Activated CD8-positive, alpha-beta memory T cell treated with anti-CD3 and anti-CD28 coated beads for 4 hours (primary cell): ENCODE measurements at regions not wholly inside any gene's neighbourhood (a gene's known extent, or its start where the extent isn't known, plus 50 kb on each side); places are given as distances from the start of the nearest gene placed in this dataset.

Experiments
- DNase-seq, 2 donors: peaks; one replicate each; pipeline ENCODE4 v3.0.0-alpha.2; 2020; ENCODE audit warnings: low read depth in 2 of 2

- no peak for DNase-seq
These were observed 255.3 kb upstream of the SALL3 start for GRCh38 chr18:78724214-78724914.

DNA sequence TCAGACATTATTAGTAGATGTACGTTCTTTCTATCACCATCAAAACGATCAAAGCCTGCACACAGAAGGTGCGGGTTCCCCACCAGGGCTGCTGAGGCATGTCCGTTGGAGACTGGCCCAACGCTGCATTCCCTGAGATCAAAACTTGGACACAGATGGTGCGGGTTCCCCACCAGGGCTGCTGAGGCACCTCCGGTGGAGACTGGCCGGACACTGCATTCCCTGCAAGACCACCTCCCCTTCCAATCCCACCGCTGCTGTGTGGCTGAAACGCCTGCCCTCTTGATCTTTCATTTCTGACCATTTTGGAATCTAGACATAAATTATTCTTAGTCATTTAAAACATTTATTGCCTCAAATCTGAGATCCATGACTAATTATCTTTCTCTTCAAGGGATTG lies 254.2 kb upstream of the SALL3 start:
- DNase-seq, result no peak

- no peak for DNase-seq
These were observed 253.1 kb upstream of the SALL3 start for GRCh38 chr18:78726326-78727056.

DNA sequence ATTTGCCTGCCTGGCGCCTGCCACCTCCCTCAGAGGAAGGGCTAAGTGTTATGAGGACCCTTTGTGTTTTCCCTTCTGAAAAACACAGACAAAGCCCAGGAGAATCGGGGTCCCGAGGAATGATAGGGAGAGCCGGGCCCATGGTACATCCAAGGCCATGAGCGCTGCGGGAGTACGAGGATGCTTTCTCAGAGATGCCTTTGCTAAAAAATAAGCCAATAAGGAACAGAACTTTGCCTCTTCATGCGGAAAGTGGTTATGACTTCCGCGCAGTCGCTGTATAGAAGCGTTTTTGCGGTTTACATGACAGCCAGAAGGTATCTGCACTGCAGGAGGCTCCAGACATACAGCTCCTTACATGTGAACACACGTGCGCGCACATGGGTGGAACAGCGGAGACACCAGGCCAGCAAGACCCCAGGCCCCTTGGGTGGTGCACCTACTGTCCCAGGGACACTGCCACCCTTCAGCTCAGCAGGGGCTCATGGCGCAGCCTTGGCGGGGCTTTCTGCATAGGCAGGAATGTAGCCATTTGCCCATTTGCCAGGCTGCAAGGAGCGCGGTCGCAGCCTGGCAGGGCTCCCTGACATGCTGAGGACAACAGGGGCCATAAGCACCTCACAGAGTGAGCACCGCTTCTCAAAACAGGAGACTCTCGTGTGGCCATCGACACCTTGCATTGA lies 252.4 kb upstream of the SALL3 start:
- no peak for DNase-seq

- no peak for DNase-seq
These were observed 251.5 kb upstream of the SALL3 start for GRCh38 chr18:78727877-78728783.

- DNase-seq, result no peak
These were observed 250.7 kb upstream of the SALL3 start for GRCh38 chr18:78728784-78729467.

GRCh38 chr18:78730546-78730945 lies 249.1 kb upstream of the SALL3 start:
- DNase-seq, result no peak

- no peak for DNase-seq
These were observed 248.6 kb upstream of the SALL3 start for GRCh38 chr18:78731016-78731397.

GRCh38 chr18:78731398-78732032 lies 248.1 kb upstream of the SALL3 start:
- DNase-seq, result no peak

DNA sequence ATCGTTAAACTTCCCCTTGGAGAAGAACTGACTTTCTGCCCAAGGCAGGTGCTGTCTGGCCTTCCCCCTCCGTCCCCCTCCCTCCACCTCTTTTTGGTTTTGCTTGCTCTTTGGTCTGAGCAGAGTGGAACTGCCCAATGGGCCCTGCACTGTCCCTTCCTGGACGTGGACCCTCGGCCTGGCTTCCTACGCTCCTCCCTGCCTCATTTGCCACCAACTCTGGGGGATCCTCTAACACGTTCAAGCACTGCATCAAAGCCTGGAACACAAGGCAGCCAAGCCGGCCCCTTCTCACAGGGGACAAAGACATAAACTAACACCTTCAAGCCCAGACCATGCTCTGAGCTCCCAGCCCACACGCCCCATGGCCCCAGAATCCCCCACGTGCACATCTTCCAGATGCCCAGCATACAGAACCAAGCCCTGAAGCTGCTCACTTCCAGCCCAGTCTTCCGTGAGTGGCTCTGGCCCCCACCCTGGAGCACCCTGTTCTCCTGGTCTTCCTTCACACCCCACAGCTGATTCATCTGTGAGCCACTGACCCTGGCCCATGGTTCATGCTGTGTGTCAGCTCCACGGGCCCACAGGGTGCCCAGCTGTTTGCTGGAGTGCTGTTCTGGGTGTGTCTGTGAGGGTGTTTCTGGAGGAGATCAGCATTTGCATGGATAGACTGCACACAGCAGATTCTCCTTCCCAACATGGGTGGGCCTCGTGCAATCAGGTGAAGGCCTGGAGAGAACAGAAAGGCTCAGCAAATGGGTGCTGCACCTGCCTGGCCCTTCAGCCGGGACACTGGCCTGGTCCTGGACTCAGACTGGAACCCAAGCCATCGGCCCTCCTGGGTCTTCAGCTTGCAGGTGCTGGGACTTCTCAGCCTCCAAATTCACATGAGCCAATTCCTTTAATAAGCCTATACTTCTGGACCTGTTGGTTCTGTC lies 247.1 kb upstream of the SALL3 start:
- no peak for DNase-seq

- no peak for DNase-seq
These were observed 245.6 kb upstream of the SALL3 start for GRCh38 chr18:78733762-78734613.

DNA sequence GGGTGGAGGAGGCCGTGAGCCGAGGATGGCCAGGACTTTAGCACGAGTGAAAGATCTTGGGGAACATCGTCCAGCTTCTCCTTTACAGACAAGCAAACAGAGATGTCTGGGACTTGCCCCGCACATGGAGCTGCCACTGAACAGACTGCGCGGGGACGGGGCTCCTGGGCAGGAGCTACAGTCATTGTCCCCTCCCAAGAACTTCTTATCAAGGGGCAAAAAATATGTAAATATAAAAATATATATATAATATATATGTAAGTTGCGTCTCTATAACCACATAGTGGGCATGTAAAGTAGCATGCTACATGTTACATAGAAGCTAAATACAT lies 245.0 kb upstream of the SALL3 start:
- DNase-seq, result no peak

GRCh38 chr18:78735131-78736014 lies 244.2 kb upstream of the SALL3 start:
- DNase-seq, result no peak

DNA sequence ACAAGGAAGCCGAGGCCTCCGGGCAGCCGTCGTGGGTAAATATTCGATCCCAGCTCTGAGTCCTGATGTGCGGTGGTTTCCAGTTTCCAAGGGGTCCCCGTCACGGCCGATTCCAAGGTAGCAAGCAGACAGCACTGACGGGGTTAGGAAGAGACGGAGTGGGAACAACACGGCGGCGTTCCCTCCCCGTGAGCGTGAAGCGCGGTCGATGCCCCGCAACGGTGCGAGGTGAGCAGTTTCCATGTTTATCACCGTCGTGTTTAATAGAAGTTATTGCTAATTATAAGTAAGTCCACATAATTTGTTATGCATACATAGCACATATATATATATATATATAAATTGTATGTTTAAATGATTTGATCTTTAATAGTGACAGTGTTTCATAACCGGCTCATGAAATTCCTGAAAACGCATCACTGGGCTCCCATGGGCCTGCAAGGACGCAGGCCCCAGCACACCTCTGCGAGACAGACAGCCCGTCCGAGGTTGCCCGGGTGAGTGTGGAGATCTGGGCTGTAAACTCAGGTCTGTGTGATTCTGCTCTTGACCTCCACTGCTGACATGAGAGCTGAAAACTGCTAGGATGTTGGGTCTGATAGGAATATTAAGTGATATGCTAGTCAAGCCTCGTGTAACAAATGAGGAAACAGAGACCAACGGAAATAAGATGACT lies 243.5 kb upstream of the SALL3 start:
- DNase-seq, result no peak

DNA sequence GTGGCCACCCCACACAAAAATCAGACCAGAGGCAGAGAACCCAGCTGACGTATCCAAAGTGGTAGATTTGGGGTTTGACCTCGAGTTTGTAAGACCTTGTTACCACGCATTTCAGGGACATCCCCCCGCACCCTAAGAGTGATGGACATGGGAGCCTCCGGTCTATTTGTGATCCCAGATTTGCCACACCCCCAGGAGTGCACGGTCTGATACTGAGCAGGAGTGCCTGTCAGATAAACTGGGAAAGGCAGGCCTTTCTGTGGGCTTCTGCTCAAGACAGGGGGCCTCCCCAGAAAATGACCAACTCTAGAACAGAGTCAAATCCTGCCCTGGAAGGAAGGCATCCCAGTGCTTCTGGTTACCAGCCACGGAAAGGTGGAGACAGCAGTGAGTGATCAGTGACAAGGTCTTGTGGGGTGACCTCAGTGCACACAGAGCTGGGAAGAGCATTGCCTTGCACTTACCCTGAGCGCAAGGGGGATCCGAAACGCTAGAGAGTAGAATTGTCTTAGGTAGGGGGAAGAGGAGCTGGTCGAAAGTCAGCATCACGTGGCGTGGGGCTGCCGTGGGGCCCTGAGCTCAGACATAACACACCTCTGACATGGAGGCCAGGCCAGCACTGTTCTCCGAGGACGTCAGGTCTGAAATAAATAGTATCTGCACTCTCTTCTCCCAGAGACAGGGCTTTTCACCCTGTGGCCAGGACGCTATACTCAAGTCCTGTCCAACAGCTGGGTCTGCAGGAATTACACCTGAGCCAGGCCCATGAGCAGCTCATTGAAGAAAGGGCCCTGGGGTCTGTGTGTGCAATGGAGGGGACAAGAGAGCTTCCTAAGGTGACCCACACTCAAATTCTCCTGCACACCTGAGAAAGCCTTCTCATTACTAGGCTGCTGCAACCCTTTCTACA lies 242.4 kb upstream of the SALL3 start:
- no peak for DNase-seq

DNA sequence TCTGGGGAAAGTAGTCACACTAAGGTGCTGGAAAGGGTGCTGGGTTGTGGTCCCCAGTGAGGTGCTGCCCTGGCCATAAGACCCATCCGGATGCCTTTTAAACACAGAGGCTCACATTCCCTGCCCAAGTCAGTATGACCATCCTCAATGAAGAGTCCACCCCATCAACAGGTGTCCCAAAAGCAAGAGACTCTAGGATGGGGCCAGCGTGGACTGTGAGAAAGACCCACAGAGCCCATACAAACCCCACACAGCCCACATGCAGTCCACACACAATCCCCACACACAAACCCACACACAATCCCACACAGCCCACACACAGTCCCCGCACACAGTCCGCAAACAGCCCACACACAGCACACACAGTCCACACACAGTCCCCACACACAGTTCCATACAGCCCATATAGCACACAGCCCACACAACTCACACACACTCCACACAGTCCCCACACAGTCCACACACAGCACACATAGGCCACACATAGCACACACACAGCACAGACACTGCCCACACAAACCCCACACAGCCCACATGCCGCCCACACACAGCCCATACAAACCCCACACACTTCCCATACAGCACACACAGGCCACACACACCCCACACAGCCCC lies 241.4 kb upstream of the SALL3 start:
- no peak for DNase-seq
